ENCODE measurements at regions not wholly inside any gene's neighbourhood (a gene's known extent, or its start where the extent isn't known, plus 50 kb on each side); places are given as distances from the start of the nearest gene placed in this dataset.

DNA sequence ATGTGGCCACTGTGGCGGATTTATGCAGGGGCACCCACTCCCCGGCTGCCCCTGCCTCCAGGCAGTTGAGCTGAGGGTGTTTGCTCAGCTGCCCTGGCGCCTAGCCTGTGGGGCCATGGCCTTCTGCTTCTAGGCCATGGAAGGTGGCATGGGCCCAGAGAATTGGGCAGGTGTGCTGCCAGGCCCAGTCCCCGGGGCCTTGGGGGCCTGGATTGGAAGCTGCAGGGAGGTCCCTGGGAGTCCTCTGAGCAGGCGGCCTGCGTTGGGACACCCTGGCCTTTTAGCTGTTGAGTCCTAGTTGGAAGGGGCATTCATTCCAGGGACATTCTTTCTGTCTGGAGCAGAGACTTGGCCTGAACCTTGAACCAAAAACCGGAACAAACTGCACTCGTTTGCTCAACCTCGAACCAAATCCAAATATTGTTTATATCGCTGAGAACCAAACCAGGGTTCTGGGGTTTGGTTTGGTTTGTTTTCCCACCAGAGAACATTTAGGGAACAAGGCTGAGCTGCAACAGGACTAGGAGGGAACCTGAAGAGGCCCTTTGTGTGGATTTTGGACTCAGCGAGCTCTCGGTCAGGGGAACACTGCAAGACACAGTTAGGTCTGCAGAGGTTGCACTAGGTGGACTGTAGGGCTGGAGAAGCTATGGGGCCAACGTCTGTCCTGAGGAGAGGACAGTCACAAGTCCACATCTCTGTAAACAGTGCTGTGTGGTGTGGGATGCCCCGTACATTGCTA is 116.8 kb downstream of the BOD1 start:
- Histone ChIP-seq H3K4me3 (no peak overlapping the region), H3K9me3 (replicated peaks) (peaks cover 2% of the 10 kb centered on the region), H3K27me3 (ENCODE audit: low read depth) (no peaks in the 10 kb centered on the region), H3K36me3 (no peaks in the 10 kb centered on the region), H3K27ac (replicated peaks) (peak overlapping the region; percentile 89), H3K4me1 (peaks cover 48% of the 10 kb centered on the region)
- intact Hi-C loops (cut with micrococcal nuclease), result no loop called here
- TF ChIP-seq, protein P1, sequence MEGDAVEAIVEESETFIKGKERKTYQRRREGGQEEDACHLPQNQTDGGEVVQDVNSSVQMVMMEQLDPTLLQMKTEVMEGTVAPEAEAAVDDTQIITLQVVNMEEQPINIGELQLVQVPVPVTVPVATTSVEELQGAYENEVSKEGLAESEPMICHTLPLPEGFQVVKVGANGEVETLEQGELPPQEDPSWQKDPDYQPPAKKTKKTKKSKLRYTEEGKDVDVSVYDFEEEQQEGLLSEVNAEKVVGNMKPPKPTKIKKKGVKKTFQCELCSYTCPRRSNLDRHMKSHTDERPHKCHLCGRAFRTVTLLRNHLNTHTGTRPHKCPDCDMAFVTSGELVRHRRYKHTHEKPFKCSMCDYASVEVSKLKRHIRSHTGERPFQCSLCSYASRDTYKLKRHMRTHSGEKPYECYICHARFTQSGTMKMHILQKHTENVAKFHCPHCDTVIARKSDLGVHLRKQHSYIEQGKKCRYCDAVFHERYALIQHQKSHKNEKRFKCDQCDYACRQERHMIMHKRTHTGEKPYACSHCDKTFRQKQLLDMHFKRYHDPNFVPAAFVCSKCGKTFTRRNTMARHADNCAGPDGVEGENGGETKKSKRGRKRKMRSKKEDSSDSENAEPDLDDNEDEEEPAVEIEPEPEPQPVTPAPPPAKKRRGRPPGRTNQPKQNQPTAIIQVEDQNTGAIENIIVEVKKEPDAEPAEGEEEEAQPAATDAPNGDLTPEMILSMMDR (IDR thresholded peaks at IDR 0.05; ENCODE audit: borderline replicate concordance), result no peak
- peak; percentile 55 for DNase-seq

DNA sequence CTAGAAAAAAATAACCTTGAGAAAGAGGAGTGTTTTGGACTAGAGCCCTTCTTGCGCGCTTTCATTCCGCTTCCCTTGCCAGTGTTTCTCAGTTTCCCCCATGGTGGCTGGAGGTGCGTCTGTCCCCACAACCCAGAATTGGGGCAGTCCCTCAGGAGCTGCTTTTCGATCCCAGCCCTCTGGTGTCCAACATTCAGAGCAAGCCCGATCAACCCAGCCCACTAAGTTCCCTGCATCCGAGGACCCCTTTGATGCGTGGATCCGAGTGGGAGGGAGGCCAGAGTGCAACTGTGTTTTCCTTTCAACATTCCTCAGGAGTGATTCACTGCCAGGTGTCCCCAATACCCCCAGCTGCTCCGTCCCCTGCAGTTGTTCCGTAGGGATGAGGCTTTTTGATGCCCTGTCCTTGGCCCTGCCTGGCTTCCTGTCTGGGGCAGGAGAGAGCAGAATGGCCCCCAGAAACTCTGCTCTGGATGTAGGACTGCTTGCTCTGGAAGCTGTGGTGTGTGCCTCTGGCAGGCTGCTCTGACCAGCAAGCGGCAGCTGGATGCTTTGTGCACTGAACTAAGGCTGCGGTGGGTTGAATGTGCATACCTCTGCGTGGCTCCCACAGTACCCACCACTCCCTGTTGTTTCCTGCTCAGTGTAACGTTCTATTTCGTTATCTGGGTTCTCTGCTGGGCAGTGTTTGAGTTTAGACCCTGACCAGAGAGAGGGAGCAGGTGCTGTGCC is 117.5 kb downstream of the BOD1 start:
- H3K27me3 ChIP-seq (ENCODE audit: low read depth), result no peaks in the 10 kb centered on the region
- TF ChIP-seq, protein P1 (IDR thresholded peaks at IDR 0.05; ENCODE audit: borderline replicate concordance), result no peak

DNA sequence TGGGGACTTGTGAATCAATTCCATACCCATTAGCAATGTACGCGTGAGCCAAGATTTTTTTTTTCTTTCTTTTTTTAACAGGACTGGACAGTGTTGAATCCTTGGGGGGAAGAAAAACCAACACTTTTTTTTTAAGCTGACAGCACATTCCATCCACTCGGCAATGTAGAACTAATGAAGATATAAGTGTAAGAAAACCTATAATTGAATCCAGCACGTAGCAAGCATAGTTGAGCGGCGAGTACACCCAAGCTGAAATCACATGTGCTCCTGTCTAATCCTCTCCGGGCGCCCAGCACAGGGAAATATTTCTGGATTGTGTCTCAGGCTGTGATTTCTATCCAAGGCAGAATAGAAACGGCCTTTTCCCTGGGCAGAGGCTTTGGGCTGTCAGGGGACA is 118.2 kb downstream of the BOD1 start:
- no peak overlapping the region for H3K4me3 ChIP-seq
- peak overlapping the region; percentile 89 for H3K27ac ChIP-seq (replicated peaks)
- peaks cover 51% of the 10 kb centered on the region for H3K4me1 ChIP-seq
- DNase-seq, result peak; percentile 45
- intact Hi-C loops (cut with micrococcal nuclease), result no loop called here
- TF ChIP-seq, protein P1 (IDR thresholded peaks at IDR 0.05; ENCODE audit: borderline replicate concordance), result no peak
- no peaks in the 10 kb centered on the region for H3K27me3 ChIP-seq (ENCODE audit: low read depth)
- H3K36me3 ChIP-seq, result no peaks in the 10 kb centered on the region
- H3K9me3 ChIP-seq (replicated peaks), result no peaks in the 10 kb centered on the region

More for the DNA sequence above, 117.5 kb downstream of the BOD1 start:
- Histone ChIP-seq H3K4me3 (no peak overlapping the region), H3K36me3 (no peaks in the 10 kb centered on the region), H3K27ac (replicated peaks) (peak overlapping the region; percentile 89), H3K9me3 (replicated peaks) (no peaks in the 10 kb centered on the region), H3K4me1 (peaks cover 51% of the 10 kb centered on the region)
- intact Hi-C loops (cut with micrococcal nuclease), result no loop called here
- no peak for DNase-seq

DNA sequence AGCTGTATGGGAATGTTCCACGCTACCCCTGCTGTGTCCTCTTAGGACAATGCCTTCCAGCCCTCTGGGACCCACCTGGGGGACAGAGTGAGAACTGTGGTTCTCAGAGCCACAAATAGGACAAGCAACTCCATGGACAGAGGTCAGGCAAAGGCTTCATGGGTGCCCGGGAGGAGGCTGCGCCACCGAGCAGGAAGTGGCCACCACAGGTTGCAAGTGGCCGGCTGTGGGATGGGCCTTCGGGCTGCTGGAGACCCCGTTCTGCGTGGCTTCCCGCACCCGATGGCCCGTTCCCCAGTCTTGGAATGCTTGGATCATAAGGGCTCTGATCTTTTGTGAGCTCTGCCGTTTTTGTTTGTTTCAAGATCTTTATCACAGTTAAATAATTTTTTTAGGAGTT is 118.8 kb downstream of the BOD1 start:
- Histone ChIP-seq H3K4me3 (no peak overlapping the region), H3K36me3 (no peaks in the 10 kb centered on the region), H3K27me3 (ENCODE audit: low read depth) (no peaks in the 10 kb centered on the region), H3K27ac (replicated peaks) (peak overlapping the region; percentile 89), H3K9me3 (replicated peaks) (no peaks in the 10 kb centered on the region), H3K4me1 (peaks cover 51% of the 10 kb centered on the region)
- intact Hi-C loops (cut with micrococcal nuclease), result no loop called here
- TF ChIP-seq, protein P1 (IDR thresholded peaks at IDR 0.05; ENCODE audit: borderline replicate concordance), result no peak
- no peak for DNase-seq

- TF ChIP-seq, protein P1 (IDR thresholded peaks at IDR 0.05; ENCODE audit: borderline replicate concordance), result no peak
- no peaks in the 10 kb centered on the region for H3K27me3 ChIP-seq (ENCODE audit: low read depth)
- peak overlapping the region; percentile 89 for H3K27ac ChIP-seq (replicated peaks)
- intact Hi-C loops (cut with micrococcal nuclease), result no loop called here
- DNase-seq, result no peak
- peaks cover 51% of the 10 kb centered on the region for H3K4me1 ChIP-seq
- H3K36me3 ChIP-seq, result no peaks in the 10 kb centered on the region
- no peak overlapping the region for H3K4me3 ChIP-seq
- H3K9me3 ChIP-seq (replicated peaks), result no peaks in the 10 kb centered on the region
These were observed 119.6 kb downstream of the BOD1 start for GRCh38 chr5:173496883-173497255.
